GM12872 (cell line): ENCODE measurements at regions not wholly inside any gene's neighbourhood (a gene's known extent, or its start where the extent isn't known, plus 50 kb on each side); places are given as distances from the start of the nearest gene placed in this dataset.

Experiments used
- TF ChIP-seq, protein P1 (sequence below): IDR thresholded peaks from 3 replicates; pipeline ENCODE4 v1.5.1; 2011; ENCODE audit warnings: low read depth, mild to moderate bottlenecking, low read length, moderate library complexity; ENCODE audit not compliant: insufficient read depth

DNA sequence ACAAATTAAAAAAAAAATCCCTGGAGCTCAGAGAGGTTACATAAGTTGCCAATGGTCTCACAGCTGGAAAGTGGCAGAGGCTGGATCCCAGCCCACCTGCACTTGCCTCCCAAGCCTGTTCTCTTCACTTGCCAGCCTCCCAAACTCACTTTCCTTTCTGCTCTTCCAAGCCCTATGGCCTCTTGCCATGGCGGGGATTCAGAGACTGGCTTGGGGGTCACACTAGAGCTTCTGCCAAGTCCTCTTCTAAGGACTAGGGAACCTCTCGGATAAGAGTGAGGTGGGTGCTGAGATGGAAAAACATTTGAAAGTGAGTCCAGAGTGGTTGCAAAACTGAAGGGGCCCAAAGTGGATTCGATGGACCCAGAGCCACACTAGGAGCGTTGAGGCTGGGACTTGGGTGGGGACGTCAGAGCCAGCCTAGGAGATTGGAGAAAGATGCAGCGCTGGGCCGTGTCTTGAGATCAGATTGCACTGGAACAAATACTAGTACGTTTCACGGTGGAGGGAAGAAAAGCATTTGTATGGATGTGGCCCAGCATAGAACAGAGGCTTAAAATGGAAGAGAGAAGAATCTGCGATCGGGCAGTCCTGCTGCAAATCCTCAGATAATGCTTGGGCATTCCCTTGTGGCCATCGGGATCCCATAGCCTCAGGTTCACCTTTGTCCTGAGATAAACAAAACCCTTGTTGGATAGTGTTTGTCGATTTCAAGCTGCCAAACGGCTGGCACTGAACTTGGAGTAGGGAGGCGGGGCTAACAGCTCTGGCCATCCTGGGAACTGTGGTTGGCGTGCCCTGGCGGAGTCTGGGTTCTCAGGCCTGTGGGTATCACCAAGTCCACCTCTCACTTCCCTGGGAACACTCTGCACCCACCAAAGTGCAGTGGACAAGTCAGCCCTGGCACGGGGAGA, 84.8 kb downstream of the ING1 start:
- TF ChIP-seq, protein P1, sequence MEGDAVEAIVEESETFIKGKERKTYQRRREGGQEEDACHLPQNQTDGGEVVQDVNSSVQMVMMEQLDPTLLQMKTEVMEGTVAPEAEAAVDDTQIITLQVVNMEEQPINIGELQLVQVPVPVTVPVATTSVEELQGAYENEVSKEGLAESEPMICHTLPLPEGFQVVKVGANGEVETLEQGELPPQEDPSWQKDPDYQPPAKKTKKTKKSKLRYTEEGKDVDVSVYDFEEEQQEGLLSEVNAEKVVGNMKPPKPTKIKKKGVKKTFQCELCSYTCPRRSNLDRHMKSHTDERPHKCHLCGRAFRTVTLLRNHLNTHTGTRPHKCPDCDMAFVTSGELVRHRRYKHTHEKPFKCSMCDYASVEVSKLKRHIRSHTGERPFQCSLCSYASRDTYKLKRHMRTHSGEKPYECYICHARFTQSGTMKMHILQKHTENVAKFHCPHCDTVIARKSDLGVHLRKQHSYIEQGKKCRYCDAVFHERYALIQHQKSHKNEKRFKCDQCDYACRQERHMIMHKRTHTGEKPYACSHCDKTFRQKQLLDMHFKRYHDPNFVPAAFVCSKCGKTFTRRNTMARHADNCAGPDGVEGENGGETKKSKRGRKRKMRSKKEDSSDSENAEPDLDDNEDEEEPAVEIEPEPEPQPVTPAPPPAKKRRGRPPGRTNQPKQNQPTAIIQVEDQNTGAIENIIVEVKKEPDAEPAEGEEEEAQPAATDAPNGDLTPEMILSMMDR = no peak

DNA sequence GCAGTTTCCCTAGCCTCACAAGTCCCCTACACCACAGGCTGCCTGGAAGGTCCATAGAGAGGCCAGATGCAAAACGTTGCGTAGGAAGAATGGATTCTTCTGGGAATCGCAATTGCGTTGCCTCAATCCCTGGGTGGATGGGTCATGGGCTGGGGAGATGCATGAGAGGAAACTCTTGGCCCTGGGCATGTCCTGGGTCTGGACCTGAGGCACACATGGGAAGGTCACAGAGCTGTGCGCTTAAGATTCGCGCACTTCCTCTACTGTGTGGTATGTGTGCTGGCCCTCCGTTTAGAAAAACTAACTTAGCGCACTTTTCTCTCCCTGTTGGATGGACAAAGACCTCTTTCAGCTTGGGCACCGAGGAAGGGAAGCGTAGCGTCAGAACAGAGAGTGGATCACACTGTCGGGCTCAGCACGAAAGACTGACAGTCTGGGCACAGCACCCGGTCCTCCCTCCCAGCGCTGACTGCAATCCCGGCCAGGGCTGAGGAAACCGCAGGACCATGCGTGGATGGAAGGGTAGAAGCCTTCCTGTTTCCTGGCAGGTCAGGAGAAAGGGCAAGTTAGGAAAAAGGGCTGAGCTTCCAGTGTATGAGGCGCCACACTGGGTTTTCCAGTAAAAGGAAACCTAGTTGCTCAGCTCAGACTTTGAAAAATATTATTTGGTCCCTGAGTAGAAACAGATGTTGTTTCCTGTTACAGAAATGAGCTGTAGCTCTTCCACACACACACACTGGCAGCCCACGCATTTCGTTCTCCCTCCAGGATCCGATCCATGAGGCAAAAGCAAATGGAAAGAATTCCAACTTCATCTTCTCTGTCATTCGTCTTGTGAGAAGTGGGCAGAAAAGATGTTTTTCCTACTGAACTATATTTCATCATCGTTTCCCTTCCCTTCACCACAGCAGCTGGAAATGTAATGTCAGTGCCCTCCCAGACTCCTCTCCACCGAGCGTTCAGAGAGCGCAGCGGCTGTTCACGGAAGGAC, 86.0 kb downstream of the ING1 start:
- TF ChIP-seq, protein P1 = no peak

DNA sequence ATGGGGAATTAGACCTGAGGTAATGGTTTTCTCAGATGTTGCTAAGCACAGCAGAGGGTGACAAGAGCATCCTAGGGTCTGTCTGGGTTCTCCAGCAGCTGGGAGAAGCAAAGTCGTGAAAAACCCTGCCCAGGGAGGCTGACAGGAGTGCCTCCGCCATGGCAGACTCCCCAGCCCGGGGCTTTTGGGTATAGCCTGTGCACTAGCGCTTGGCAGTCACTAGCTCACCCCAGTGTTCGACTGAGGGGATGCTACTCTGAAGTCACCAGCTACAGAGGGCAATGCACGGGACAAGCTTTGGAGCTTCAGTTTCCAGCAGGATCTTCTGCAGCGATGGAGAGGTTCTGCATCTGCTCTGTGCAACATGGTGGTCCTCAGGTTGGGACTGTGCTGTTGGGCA, 87.5 kb downstream of the ING1 start:
- TF ChIP-seq, protein P1 = 0 out of 3 replicates have a peak, but pooled peaks have one; percentile 10

DNA sequence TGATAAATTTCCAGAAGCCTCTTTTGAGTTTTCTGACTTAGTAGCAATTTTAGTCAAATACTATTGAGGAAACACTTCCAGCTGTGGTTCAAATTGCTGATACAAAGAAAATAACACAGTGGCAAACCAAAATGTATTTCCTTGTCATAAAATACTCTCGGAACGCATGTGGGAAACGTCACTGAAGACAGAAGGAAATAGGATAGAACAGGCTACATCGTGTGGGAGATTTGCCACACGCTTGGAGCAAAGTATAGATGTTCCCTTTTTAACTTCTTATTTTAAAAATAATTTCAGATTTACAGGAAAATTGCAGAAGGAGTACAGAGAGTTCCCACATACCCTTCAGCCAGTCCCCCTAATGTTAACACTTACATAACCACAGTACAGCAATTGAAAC, 88.8 kb downstream of the ING1 start:
- TF ChIP-seq, protein P1 = no peak

DNA sequence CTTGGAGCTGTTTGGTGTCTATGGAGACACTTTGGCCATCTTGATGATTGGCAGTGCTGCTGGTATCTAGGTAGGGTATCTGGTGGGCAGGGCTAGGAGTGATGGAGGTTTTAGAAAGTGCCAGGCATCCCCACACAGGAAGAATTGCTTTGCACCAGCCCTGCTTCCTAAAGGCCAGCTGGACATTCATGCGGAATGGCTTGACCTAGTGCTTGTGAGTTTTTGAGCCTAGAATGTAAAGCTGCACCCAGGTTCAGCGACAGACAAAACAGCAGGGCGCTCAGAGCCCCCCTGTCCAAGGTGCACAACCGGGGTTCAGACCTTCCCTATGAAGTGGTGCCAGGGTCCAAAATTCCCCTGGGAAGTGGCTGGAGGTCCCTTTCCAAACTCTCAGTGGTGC, 93.1 kb downstream of the ING1 start:
- TF ChIP-seq, protein P1 = no peak

DNA sequence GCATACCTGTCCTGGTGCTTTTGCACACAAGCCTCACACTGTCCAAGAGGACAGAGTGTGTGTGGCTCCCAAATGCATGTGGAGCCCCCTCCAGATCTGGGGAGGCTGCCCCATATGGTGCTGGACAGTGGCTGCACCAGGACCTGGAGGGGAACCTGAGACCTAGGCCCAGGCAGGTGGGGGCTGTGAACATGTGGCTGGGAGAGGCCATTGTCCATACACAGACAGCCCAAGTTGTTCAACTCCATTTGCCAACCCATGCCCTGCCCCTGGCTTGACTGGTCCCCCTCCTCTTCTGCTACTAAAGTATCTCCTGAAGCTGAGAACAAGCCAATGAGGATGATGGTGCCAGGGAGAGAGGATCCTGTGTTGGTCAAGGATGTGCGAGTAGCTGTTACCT, 94.0 kb downstream of the ING1 start:
- TF ChIP-seq, protein P1 = no peak

DNA sequence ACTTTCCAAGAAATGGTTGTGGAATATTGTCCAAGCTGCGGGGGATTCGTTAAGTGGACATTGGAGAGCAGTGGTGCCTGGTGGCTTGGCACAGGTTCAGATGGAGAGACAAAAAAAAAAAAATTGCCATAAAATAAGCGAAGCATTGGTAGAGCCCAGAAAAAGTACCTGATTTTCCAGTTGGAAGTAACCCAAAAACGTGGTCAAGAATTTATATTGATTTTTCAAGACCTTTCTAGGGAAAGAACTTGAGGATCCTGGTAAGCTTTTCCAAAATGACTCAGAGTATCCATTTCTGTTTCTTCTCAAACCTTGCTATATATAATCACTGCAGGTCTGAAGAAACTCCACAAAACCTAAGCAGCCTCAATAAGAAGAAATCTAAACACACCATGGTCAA, 94.6 kb downstream of the ING1 start:
- TF ChIP-seq, protein P1 = no peak
